Skeletal muscle tissue (tissue), 3 donors: ENCODE measurements at regions not wholly inside any gene's neighbourhood (a gene's known extent, or its start where the extent isn't known, plus 50 kb on each side); places are given as distances from the start of the nearest gene placed in this dataset.
"Not testable (repeated sequence)": the region's sequence is repeated elsewhere in the genome, so short reads cannot be mapped to it uniquely, and the experiment has no call there.

Experiments
- H3K27ac ChIP-seq: one replicate; pipeline ENCODE4 v1.7.0; 2013; ENCODE audit warnings: mild to moderate bottlenecking, low read depth, low read length, inconsistent platforms
- H3K27me3 ChIP-seq, 3 donors: one replicate each; pipeline ENCODE4 v1.7.0; 2013; ENCODE audit warnings: low read length in 3 of 3; ENCODE audit not compliant: control insufficient read depth in 3 of 3, insufficient read depth in 3 of 3
- H3K36me3 ChIP-seq, 3 donors: one replicate each; pipeline ENCODE4 v1.7.0; 2013; ENCODE audit warnings: low read length in 3 of 3; ENCODE audit not compliant: control insufficient read depth in 3 of 3, insufficient read depth in 3 of 3
- H3K4me1 ChIP-seq, 3 donors: one replicate each; pipeline ENCODE4 v1.7.0; 2013; ENCODE audit warnings: low read length in 3 of 3, mild to moderate bottlenecking in 3 of 3; ENCODE audit not compliant: control insufficient read depth in 3 of 3, insufficient read depth in 3 of 3
- H3K4me3 ChIP-seq, 3 donors: one replicate each; pipeline ENCODE4 v1.7.0; 2013; ENCODE audit warnings: low read length in 3 of 3
- H3K9ac ChIP-seq, 3 donors: one replicate each; pipeline ENCODE4 v1.7.0; 2013; ENCODE audit warnings: low read length in 3 of 3, mild to moderate bottlenecking in 3 of 3, moderate library complexity in 2 of 3, low read depth in 1 of 3
- H3K9me3 ChIP-seq, 3 donors: one replicate each; pipeline ENCODE4 v1.7.0; 2013; ENCODE audit warnings: low read length in 3 of 3; ENCODE audit not compliant: control insufficient read depth in 3 of 3
- donor health status: Osteomylitis.

DNA sequence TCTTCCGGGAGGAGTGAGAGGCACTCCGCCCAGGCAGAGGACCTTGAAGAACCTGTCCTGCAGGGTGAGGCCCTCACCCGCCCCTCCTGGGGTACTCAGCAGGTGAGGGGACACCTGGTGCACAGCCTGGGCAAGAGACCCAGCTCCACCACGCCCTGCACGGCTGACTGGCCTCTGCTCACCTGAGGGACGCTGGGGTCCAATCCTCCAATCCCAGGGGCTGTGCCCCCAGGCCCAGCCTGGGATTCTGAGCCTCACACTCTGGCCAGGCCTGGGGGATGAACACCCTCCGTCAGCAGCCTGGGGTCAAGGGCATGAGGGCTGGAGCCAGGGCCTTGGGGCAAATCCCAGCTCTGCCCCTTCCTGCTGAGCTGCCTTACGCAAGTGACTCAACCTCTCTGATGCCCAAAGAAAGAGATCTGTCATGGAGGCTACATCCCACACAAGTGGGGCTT, 149.9 kb upstream of the PTPN1 start:
- no peaks in the 10 kb centered on the region for H3K27me3 ChIP-seq

GRCh38 chr20:50360921-50361320, 149.3 kb upstream of the PTPN1 start:
- Histone ChIP-seq H3K4me3 (no peak overlapping the region), H3K9me3 (no peaks in the 10 kb centered on the region), H3K27me3 (no peaks in the 10 kb centered on the region), H3K4me1 (no peaks in the 10 kb centered on the region), H3K27ac (no peak overlapping the region), H3K36me3 (no peaks in the 10 kb centered on the region), H3K9ac (no peak overlapping the region)

More for the DNA sequence above, 149.9 kb upstream of the PTPN1 start:
- no peaks in the 10 kb centered on the region for H3K9me3 ChIP-seq
- H3K9ac ChIP-seq: no peak overlapping the region
- H3K4me1 ChIP-seq: no peaks in the 10 kb centered on the region
- H3K36me3 ChIP-seq: no peaks in the 10 kb centered on the region
- no peak overlapping the region for H3K27ac ChIP-seq
- H3K4me3 ChIP-seq: no peak overlapping the region

- not testable (repeated sequence) for H3K27me3 ChIP-seq, H3K9me3 ChIP-seq, H3K4me1 ChIP-seq, H3K4me3 ChIP-seq, H3K36me3 ChIP-seq, H3K9ac ChIP-seq, H3K27ac ChIP-seq
These were observed 148.0 kb upstream of the PTPN1 start for GRCh38 chr20:50362177-50362576.

- H3K36me3 ChIP-seq: no peaks in the 10 kb centered on the region
- H3K4me3 ChIP-seq: no peak overlapping the region
- no peak overlapping the region for H3K9ac ChIP-seq
- no peaks in the 10 kb centered on the region for H3K9me3 ChIP-seq
- H3K27me3 ChIP-seq: no peaks in the 10 kb centered on the region
- no peaks in the 10 kb centered on the region for H3K4me1 ChIP-seq
- no peak overlapping the region for H3K27ac ChIP-seq
These were observed 147.2 kb upstream of the PTPN1 start for GRCh38 chr20:50363027-50363426.

DNA sequence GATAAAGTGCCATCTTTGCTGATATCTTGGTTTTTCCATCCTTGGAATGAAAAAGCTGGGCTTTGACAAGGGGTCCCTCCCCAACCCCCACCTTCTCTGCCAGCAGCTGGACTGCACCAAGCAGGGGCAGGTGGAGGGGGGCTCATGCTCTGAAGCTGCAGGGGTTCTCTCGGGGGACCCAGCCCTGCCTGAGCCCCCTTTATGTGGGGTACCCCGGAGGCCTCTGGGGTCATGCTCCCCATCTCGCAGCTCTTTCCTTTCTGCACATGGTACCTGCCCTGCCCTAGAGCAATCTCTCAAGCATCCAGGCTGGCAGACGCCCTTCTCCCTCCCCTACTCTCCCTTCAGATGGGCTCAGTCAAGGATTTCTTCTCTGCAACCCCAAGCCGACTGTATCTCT, 146.7 kb upstream of the PTPN1 start:
- Histone ChIP-seq H3K36me3 (no peaks in the 10 kb centered on the region), H3K4me1 (no peaks in the 10 kb centered on the region), H3K27me3 (no peaks in the 10 kb centered on the region), H3K9me3 (no peaks in the 10 kb centered on the region), H3K9ac (no peak overlapping the region), H3K4me3 (no peak overlapping the region), H3K27ac (no peak overlapping the region)

DNA sequence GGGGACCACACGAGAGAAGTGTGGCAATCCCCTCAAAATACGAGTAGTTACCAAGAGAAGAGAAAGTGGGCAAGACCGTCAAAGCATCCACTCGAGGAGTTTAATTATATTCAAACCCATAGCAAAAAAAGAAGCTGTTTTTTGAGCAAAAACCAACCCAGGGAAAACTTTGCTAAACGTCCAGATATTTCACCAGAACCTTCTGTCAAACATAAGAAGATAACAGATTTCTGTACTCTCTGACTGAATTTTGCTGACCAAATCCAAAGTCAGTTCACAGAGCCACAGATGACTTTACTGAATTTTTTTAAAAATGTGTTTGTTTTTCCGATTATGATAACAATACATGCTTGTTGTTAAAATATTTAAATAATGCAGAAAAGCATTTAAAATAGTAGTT, 145.6 kb upstream of the PTPN1 start:
- Histone ChIP-seq H3K27me3 (no peaks in the 10 kb centered on the region), H3K9ac (no peak overlapping the region), H3K4me1 (peaks cover under 1 to 6% (median 2%) of the 10 kb centered on the region in 3 donors), H3K36me3 (no peaks in the 10 kb centered on the region), H3K4me3 (no peak overlapping the region), H3K9me3 (no peaks in the 10 kb centered on the region), H3K27ac (no peak overlapping the region)

DNA sequence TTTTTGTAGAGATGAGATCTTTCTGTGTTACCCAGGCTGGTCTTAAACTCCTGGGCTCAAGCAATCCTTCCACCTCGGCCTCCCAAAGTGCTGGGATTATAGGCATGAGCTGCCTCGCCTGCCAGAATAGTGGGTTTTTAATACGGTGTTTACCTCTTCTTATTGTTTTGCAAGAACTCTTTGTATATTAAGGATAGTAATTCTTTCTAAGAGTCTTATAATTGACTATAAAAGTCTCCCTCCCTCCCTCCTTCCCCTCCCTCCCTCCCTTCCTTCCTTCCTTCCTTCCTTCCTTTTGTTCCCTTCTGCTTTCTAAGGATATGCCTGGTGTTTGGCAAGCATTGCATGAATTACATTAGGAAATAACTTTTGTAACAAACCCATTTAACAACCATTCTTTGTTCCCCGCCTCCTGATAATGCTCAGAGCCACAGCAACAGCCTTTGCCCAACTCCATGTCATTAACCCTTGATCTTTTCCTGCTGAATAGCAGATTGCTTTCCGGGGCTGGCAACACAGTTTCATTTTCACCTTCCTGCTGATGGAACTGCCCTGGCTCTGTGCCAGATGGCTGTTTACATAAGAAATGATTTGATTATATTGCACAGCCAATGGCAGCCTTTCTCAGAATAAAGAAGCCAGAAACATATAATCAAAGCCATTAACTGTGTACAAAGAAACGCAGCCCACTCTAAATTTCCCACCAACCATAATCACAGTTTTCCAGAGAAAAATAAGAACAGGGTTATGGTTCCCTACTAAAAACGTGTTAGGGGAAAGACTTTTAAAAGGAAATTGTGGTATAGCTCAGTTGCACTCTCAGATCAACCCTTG, 143.7 kb upstream of the PTPN1 start:
- H3K27me3 ChIP-seq: no peaks in the 10 kb centered on the region
- H3K4me1 ChIP-seq: peaks cover 4 to 10% (median 5%) of the 10 kb centered on the region in 3 donors
- no peak overlapping the region for H3K4me3 ChIP-seq
- H3K9me3 ChIP-seq: no peaks in the 10 kb centered on the region
- H3K9ac ChIP-seq: no peak overlapping the region
- no peak overlapping the region for H3K27ac ChIP-seq
- no peaks in the 10 kb centered on the region for H3K36me3 ChIP-seq

GRCh38 chr20:50367104-50367674, 143.0 kb upstream of the PTPN1 start:
- no peaks in the 10 kb centered on the region for H3K9me3 ChIP-seq
- no peak overlapping the region for H3K27ac ChIP-seq
- H3K36me3 ChIP-seq: no peaks in the 10 kb centered on the region
- H3K27me3 ChIP-seq: no peaks in the 10 kb centered on the region
- peaks cover 4 to 10% (median 5%) of the 10 kb centered on the region in 3 donors for H3K4me1 ChIP-seq
- H3K9ac ChIP-seq: no peak overlapping the region
- no peak overlapping the region for H3K4me3 ChIP-seq

- Histone ChIP-seq H3K9ac (no peak overlapping the region), H3K27ac (no peak overlapping the region), H3K4me3 (no peak overlapping the region), H3K4me1 (peaks cover 4 to 15% (median 10%) of the 10 kb centered on the region in 3 donors), H3K9me3 (no peaks in the 10 kb centered on the region), H3K36me3 (no peaks in the 10 kb centered on the region), H3K27me3 (no peaks in the 10 kb centered on the region)
These were observed 142.3 kb upstream of the PTPN1 start for GRCh38 chr20:50367739-50368375.

DNA sequence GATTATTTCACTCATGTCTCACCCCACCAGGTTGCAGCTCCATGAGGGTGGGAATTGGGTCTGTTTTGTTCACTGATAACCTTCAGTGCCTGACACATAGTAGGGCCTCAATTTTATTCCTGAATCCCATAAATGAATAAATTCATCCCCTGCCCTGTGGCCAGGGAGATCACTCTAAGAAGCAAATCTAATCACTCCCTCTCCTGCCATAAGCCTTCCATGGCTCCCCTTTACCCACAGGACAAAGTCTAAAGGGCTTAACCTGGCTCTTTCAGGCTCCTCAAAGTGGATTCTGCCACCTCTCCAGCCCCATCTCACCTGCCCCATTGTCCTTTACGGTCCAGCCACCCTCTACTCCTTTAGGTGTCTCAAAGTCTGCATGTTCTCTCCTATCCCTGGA, 141.8 kb upstream of the PTPN1 start:
- Histone ChIP-seq H3K27ac (no peak overlapping the region), H3K4me1 (peaks cover 4 to 17% (median 11%) of the 10 kb centered on the region in 3 donors), H3K27me3 (no peaks in the 10 kb centered on the region), H3K4me3 (no peak overlapping the region), H3K9me3 (no peaks in the 10 kb centered on the region), H3K36me3 (no peaks in the 10 kb centered on the region), H3K9ac (no peak overlapping the region)
